Breast epithelium (tissue), 3 donors: ENCODE measurements at regions not wholly inside any gene's neighbourhood (a gene's known extent, or its start where the extent isn't known, plus 50 kb on each side); places are given as distances from the start of the nearest gene placed in this dataset.

Source experiments
- CTCF ChIP-seq, 3 donors: fragments of 450-650 bp; IDR thresholded peaks; one replicate each; pipeline ENCODE4 v1.5.1; 2016 to 2017; ENCODE audit warnings: antibody characterized with exemption in 3 of 3, mild to moderate bottlenecking in 3 of 3, moderate library complexity in 3 of 3
- POLR2A ChIP-seq: fragments of 450-650 bp; IDR thresholded peaks from one replicate; pipeline ENCODE4 v1.6.1; 2016; ENCODE audit warnings: antibody characterized with exemption, mild to moderate bottlenecking, moderate library complexity
- POLR2AphosphoS5 ChIP-seq, 3 donors: sonication (generic); formaldehyde crosslinking; IDR thresholded peaks; one replicate each; pipeline ENCODE4 v1.6.1; 2017; ENCODE audit warnings: antibody characterized with exemption in 3 of 3

- no peak for TF ChIP-seq CTCF (IDR thresholded peaks at IDR 0.05)
- no peak for TF ChIP-seq POLR2AphosphoS5 (IDR thresholded peaks at IDR 0.05)
- TF ChIP-seq POLR2A: no peak
Measured at GRCh38 chr5:124859027-124859426, 112.6 kb upstream of the ZNF608 start.
